NCI-H2196 (cell line): ENCODE measurements at regions not wholly inside any gene's neighbourhood (a gene's known extent, or its start where the extent isn't known, plus 50 kb on each side); places are given as distances from the start of the nearest gene placed in this dataset.
"Not testable (repeated sequence)": the region's sequence is repeated elsewhere in the genome, so short reads cannot be mapped to it uniquely, and the experiment has no call there.

Source experiments
- DNase-seq: peaks from one replicate; lab custom pipeline; 2025; ENCODE audit not compliant: unreplicated experiment; lab: John Stamatoyannopoulos, UW

GRCh38 chr4:27075603-27076002 is 215.0 kb downstream of the STIM2 start:
- not testable (repeated sequence) for DNase-seq

GRCh38 chr4:27078934-27079455 is 218.4 kb downstream of the STIM2 start:
- no peak for DNase-seq

GRCh38 chr4:27081675-27082586 is 221.3 kb downstream of the STIM2 start:
- no peak for DNase-seq

- DNase-seq, result no peak
Observed at GRCh38 chr4:27082776-27083175, 222.1 kb downstream of the STIM2 start.

- DNase-seq, result no peak
Observed at GRCh38 chr4:27084685-27085361, 224.2 kb downstream of the STIM2 start.

- no peak for DNase-seq
Observed at GRCh38 chr4:27085396-27085795, 224.8 kb downstream of the STIM2 start.

GRCh38 chr4:27087306-27088045 is 226.8 kb downstream of the STIM2 start:
- no peak for DNase-seq

- DNase-seq, result no peak
Observed at GRCh38 chr4:27088491-27088890, 227.8 kb downstream of the STIM2 start.

- DNase-seq, result no peak
Observed at GRCh38 chr4:27089186-27089585, 228.5 kb downstream of the STIM2 start.

GRCh38 chr4:27090406-27090805 is 229.8 kb downstream of the STIM2 start:
- no peak for DNase-seq

- no peak for DNase-seq
Observed at GRCh38 chr4:27094224-27094623, 233.6 kb downstream of the STIM2 start.

GRCh38 chr4:27094783-27095182 is 234.1 kb downstream of the STIM2 start:
- no peak for DNase-seq

GRCh38 chr4:27096142-27096824 is 235.6 kb downstream of the STIM2 start:
- no peak for DNase-seq

GRCh38 chr4:27098034-27098433 is 237.4 kb downstream of the STIM2 start:
- DNase-seq, result no peak

- DNase-seq, result no peak
Observed at GRCh38 chr4:27100713-27101112, 240.1 kb downstream of the STIM2 start.

GRCh38 chr4:27101126-27101525 is 240.5 kb downstream of the STIM2 start:
- DNase-seq, result no peak

GRCh38 chr4:27101561-27101960 is 240.9 kb downstream of the STIM2 start:
- DNase-seq, result no peak

- no peak for DNase-seq
Observed at GRCh38 chr4:27111627-27112026, 251.0 kb downstream of the STIM2 start.

- DNase-seq, result no peak
Observed at GRCh38 chr4:27112587-27112986, 251.9 kb downstream of the STIM2 start.

- DNase-seq, result no peak
Observed at GRCh38 chr4:27115221-27115620, 254.6 kb downstream of the STIM2 start.

GRCh38 chr4:27117453-27117852 is 256.8 kb downstream of the STIM2 start:
- DNase-seq, result no peak
